ENCODE measurements at regions not wholly inside any gene's neighbourhood (a gene's known extent, or its start where the extent isn't known, plus 50 kb on each side); places are given as distances from the start of the nearest gene placed in this dataset.

GRCh38 chr5:35477911-35478310 is 139.8 kb upstream of the SPEF2 start (continued):
- TF ChIP-seq ATF3 (IDR thresholded peaks at IDR 0.05): no peak
- no peak for TF ChIP-seq MAX (IDR thresholded peaks at IDR 0.05)
- no peak for TF ChIP-seq ZFX (IDR thresholded peaks at IDR 0.05)

- Histone ChIP-seq H3K9me2 (ENCODE audit: insufficient read depth) (no peaks in the 10 kb centered on the region), H3K9me3 (ENCODE audit: control insufficient read depth in 1 of 2, insufficient read depth in 1 of 2, low read depth in 1 of 2, low read length in 2 of 2) (no peaks in the 10 kb centered on the region), H2AFZ (ENCODE audit: low read depth, low read length, poor library complexity, severe bottlenecking) (no peak overlapping the region), H3K4me2 (ENCODE audit: low read length) (no peak overlapping the region), H3K27ac (ENCODE audit: low read depth, low read length) (no peak overlapping the region), H3K4me3 (replicated peaks in 1 of 2; ENCODE audit: low read depth in 1 of 2, low read length in 2 of 2) (no peak overlapping the region), H3K36me3 (ENCODE audit: control insufficient read depth in 1 of 2, insufficient read depth in 2 of 2, low read length in 2 of 2) (no peaks in the 10 kb centered on the region), H3K79me2 (ENCODE audit: insufficient read depth, low read length) (no peaks in the 10 kb centered on the region), H3K4me1 (ENCODE audit: control insufficient read depth in 1 of 2, insufficient read depth in 2 of 2, low read length in 2 of 2) (no peaks in the 10 kb centered on the region), H3K27me3 (ENCODE audit: insufficient read depth, low read length) (peaks cover 5% of the 10 kb centered on the region; the same call in 1 of the 2 replicates), H4K20me1 (ENCODE audit: insufficient read depth) (no peaks in the 10 kb centered on the region), H3K9ac (ENCODE audit: low read length) (no peak overlapping the region)
- no peak for DNase-seq (ENCODE audit: low read depth, low spot score)
- no peak for ATAC-seq
- CTCF ChIA-PET: no interaction called here
- intact Hi-C loops (cut with micrococcal nuclease): no loop called here
- POLR2A ChIA-PET: no interaction called here
- RAD21 ChIA-PET (ENCODE audit: low non-redundant PET in 1 of 2, low total read pairs in 2 of 2, uncharacterized antibody in 2 of 2, unreplicated experiment in 2 of 2): no interaction called here
- no TSS peak for BruUV-seq (replicated peaks)
- TF ChIP-seq CEBPB (IDR thresholded peaks at IDR 0.05; ENCODE audit: low read depth) (no peak), ZFX (IDR thresholded peaks at IDR 0.05) (no peak), RAD21 (IDR thresholded peaks at IDR 0.05; ENCODE audit: low read depth) (no peak), EZH2phosphoT487 (IDR thresholded peaks at IDR 0.05; ENCODE audit: borderline replicate concordance) (no peak), JUND (IDR thresholded peaks at IDR 0.05) (no peak), POLR2A (IDR thresholded peaks at IDR 0.05; ENCODE audit: borderline replicate concordance, extremely low read depth, insufficient read depth, insufficient read length) (no peak), FOSL1 (IDR thresholded peaks at IDR 0.05; ENCODE audit: low read depth) (no peak), SRF (IDR thresholded peaks at IDR 0.05; ENCODE audit: low read depth) (no peak), SP1 (IDR thresholded peaks at IDR 0.05; ENCODE audit: low read depth) (no peak), MAX (IDR thresholded peaks at IDR 0.05) (no peak), EZH2 (IDR thresholded peaks at IDR 0.05) (no peak), EGR1 (IDR thresholded peaks at IDR 0.05; ENCODE audit: low read depth) (no peak), ZNF274 (IDR thresholded peaks at IDR 0.05; ENCODE audit: low read depth, low read length) (no peak), CBX3 (IDR thresholded peaks at IDR 0.05; ENCODE audit: low read depth) (no peak), CTCF (IDR thresholded peaks at IDR 0.05 in 2 of 3, conservative IDR thresholded peaks at IDR 0.05 in 1 of 3; ENCODE audit: borderline replicate concordance in 1 of 3, insufficient read depth in 1 of 3, low read depth in 2 of 3, low read length in 2 of 3) (no peak), ZBTB33 (IDR thresholded peaks at IDR 0.05; ENCODE audit: extremely low read depth, insufficient replicate concordance, low read length) (no peak), ELF1 (IDR thresholded peaks at IDR 0.05; ENCODE audit: borderline replicate concordance, low read depth) (no peak), SIN3A (IDR thresholded peaks at IDR 0.05; ENCODE audit: low read depth) (no peak), TCF7L2 (IDR thresholded peaks at IDR 0.05; ENCODE audit: borderline replicate concordance, extremely low read depth, insufficient read depth, insufficient read length) (no peak)
Measured at GRCh38 chr5:35477321-35477720, 140.3 kb upstream of the SPEF2 start.

Measured in HCT116 (cell line).